ELR (cell line): ENCODE measurements at regions not wholly inside any gene's neighbourhood (a gene's known extent, or its start where the extent isn't known, plus 50 kb on each side); places are given as distances from the start of the nearest gene placed in this dataset.
A peak's percentile ranks its signal among the peaks of the same experiment; 100 is the strongest.

Experiments used
- DNase-seq: peaks from one replicate; pipeline ENCODE4 v3.0.0-alpha.2; 2015; ENCODE audit warnings: low read depth

- no peak for DNase-seq
Measured at GRCh38 chr12:90078344-90078743, 369.7 kb upstream of the ATP2B1 start.

- no peak for DNase-seq
Measured at GRCh38 chr12:90077756-90078155, 369.1 kb upstream of the ATP2B1 start.

GRCh38 chr12:90076851-90077319 is 368.2 kb upstream of the ATP2B1 start:
- no peak for DNase-seq

GRCh38 chr12:90075685-90076084 is 367.0 kb upstream of the ATP2B1 start:
- no peak for DNase-seq

GRCh38 chr12:90074086-90074485 is 365.4 kb upstream of the ATP2B1 start:
- DNase-seq: no peak

- no peak for DNase-seq
Measured at GRCh38 chr12:90071996-90072395, 363.4 kb upstream of the ATP2B1 start.

GRCh38 chr12:90069711-90070110 is 361.1 kb upstream of the ATP2B1 start:
- no peak for DNase-seq

- no peak for DNase-seq
Measured at GRCh38 chr12:90067791-90068190, 359.2 kb upstream of the ATP2B1 start.

- peak; percentile 10 for DNase-seq
Measured at GRCh38 chr12:90064852-90065801, 356.5 kb upstream of the ATP2B1 start.

GRCh38 chr12:90062799-90063198 is 354.2 kb upstream of the ATP2B1 start:
- peak; percentile 21 for DNase-seq

- DNase-seq: no peak
Measured at GRCh38 chr12:90061809-90062208, 353.2 kb upstream of the ATP2B1 start.

GRCh38 chr12:90060031-90060430 is 351.4 kb upstream of the ATP2B1 start:
- no peak for DNase-seq

GRCh38 chr12:90058704-90059103 is 350.1 kb upstream of the ATP2B1 start:
- peak; percentile 79 for DNase-seq

- DNase-seq: no peak
Measured at GRCh38 chr12:90055071-90055470, 346.4 kb upstream of the ATP2B1 start.

GRCh38 chr12:90048918-90049317 is 340.3 kb upstream of the ATP2B1 start:
- peak; percentile 24 for DNase-seq

GRCh38 chr12:90045559-90045958 is 336.9 kb upstream of the ATP2B1 start:
- no peak for DNase-seq

GRCh38 chr12:90044069-90044468 is 335.4 kb upstream of the ATP2B1 start:
- no peak for DNase-seq

GRCh38 chr12:90042920-90043641 is 334.4 kb upstream of the ATP2B1 start:
- DNase-seq: peak; percentile 71

- DNase-seq: no peak
Measured at GRCh38 chr12:90038289-90038688, 329.7 kb upstream of the ATP2B1 start.

- peak; percentile 28 for DNase-seq
Measured at GRCh38 chr12:90037740-90038139, 329.1 kb upstream of the ATP2B1 start.

- peak; percentile 74 for DNase-seq
Measured at GRCh38 chr12:90036637-90037036, 328.0 kb upstream of the ATP2B1 start.

- DNase-seq: no peak
Measured at GRCh38 chr12:90030726-90031125, 322.1 kb upstream of the ATP2B1 start.

GRCh38 chr12:90029317-90029716 is 320.7 kb upstream of the ATP2B1 start:
- DNase-seq: no peak
